ENCODE measurements at regions not wholly inside any gene's neighbourhood (a gene's known extent, or its start where the extent isn't known, plus 50 kb on each side); places are given as distances from the start of the nearest gene placed in this dataset.

GRCh38 chr1:59215766-59216291 is 81.1 kb upstream of the FGGY start:
- TF ChIP-seq CTCF (IDR thresholded peaks at IDR 0.05) (no peak), TCF7L2 (IDR thresholded peaks at IDR 0.05; ENCODE audit: low read depth, low read length) (no peak)
